HCT116 (cell line): ENCODE measurements at regions not wholly inside any gene's neighbourhood (a gene's known extent, or its start where the extent isn't known, plus 50 kb on each side); places are given as distances from the start of the nearest gene placed in this dataset.

Source experiments
- ATAC-seq: fragments of 200-7000 bp; cut with Tn5 transposase; 2 replicates; pipeline ENCODE4 v1.9.1; 2020; ENCODE audit warnings: mild to moderate bottlenecking, moderate library complexity
- BruUV-seq: library from RNA; stranded (reverse); fragments of 400-500 nt; replicated peaks from 2 replicates; lab custom pipeline; 2021; lab: Mats Ljungman, UMichigan
- CTCF ChIA-PET: fragments of 300-600 bp; sonication (Branson Sonifier 250); formaldehyde crosslinking; loops from one replicate; lab custom pipeline; 2021; ENCODE audit warnings: antibody characterized with exemption; lab: Charles Lee
- POLR2A ChIA-PET: fragments of 300-600, 350-600 bp; sonication (Branson Sonifier 250); formaldehyde crosslinking; loops from one replicate; lab custom pipeline; 2021; ENCODE audit warnings: antibody characterized with exemption; lab: Charles Lee
- RAD21 ChIA-PET, 2 experiments: fragments of 300-600 bp; sonication (Branson Sonifier 250); formaldehyde crosslinking; loops; one replicate each; lab custom pipeline; 2023; ENCODE audit warnings: low total read pairs in 2 of 2; ENCODE audit not compliant: uncharacterized antibody in 2 of 2, unreplicated experiment in 2 of 2, low non-redundant PET in 1 of 2; lab: Charles Lee
- DNase-seq: peaks from one replicate; pipeline ENCODE4 v3.0.0-alpha.2; 2010; ENCODE audit warnings: low read depth, low spot score
- H2AFZ ChIP-seq: fragments of 200-600 bp; shearing (Covaris generic), sonication (generic); 2 replicates; pipeline ENCODE4 v1.6.1; 2017; ENCODE audit warnings: low read depth, mixed run types, mixed read lengths, antibody characterized with exemption, low read length; ENCODE audit not compliant: poor library complexity, severe bottlenecking
- H3K27ac ChIP-seq: 2 replicates; pipeline ENCODE4 v1.5.1; 2012; ENCODE audit warnings: low read depth, low read length
- H3K27me3 ChIP-seq: fragments of 200-600 bp; sonication (generic); 2 replicates; pipeline ENCODE4 v1.6.1; 2016; ENCODE audit warnings: mixed run types, low read length, mixed read lengths; ENCODE audit not compliant: insufficient read depth
- H3K36me3 ChIP-seq, 2 experiments: fragments of 200-500 bp in 1 of 2; fragments of 200-600 bp in 1 of 2; sonication (Bioruptor generic) in 1 of 2; sonication (generic) in 1 of 2; 2 replicates each; pipeline versions ENCODE4 v1.5.1 to v1.6.1; 2014 to 2016; ENCODE audit warnings: low read length in 2 of 2, inconsistent platforms in 1 of 2, mixed read lengths in 1 of 2, mixed run types in 1 of 2; ENCODE audit not compliant: insufficient read depth in 2 of 2, control insufficient read depth in 1 of 2
- H3K4me1 ChIP-seq, 2 experiments: fragments of 200-600 bp in 1 of 2; sonication (generic) in 1 of 2; 2 replicates each; pipeline versions ENCODE4 v1.5.1 to v1.6.1; 2012 to 2017; ENCODE audit warnings: low read length in 2 of 2, inconsistent platforms in 1 of 2, mild to moderate bottlenecking in 1 of 2, mixed read lengths in 1 of 2, mixed run types in 1 of 2, moderate library complexity in 1 of 2; ENCODE audit not compliant: insufficient read depth in 2 of 2, control insufficient read depth in 1 of 2
- H3K4me2 ChIP-seq: fragments of 200-600 bp; sonication (generic); 2 replicates; pipeline ENCODE4 v1.6.1; 2017; ENCODE audit warnings: mixed run types, low read length, mixed read lengths
- H3K4me3 ChIP-seq, 2 experiments: fragments of 200-600 bp in 1 of 2; sonication (generic) in 1 of 2; replicated peaks in 1 of 2; 2 replicates each; pipeline ENCODE4 v1.5.1; 2011 to 2016; ENCODE audit warnings: low read length in 2 of 2, control low read depth in 1 of 2, low read depth in 1 of 2, mild to moderate bottlenecking in 1 of 2, mixed read lengths in 1 of 2, mixed run types in 1 of 2
- H3K79me2 ChIP-seq: fragments of 200-600 bp; sonication (generic); 2 replicates; pipeline ENCODE4 v1.6.1; 2017; ENCODE audit warnings: mild to moderate bottlenecking, mixed run types, low read length, moderate library complexity, mixed read lengths; ENCODE audit not compliant: insufficient read depth
- H3K9ac ChIP-seq: fragments of 200-600 bp; sonication (generic); 2 replicates; pipeline ENCODE4 v1.6.1; 2016; ENCODE audit warnings: low read length, mixed read lengths
- H3K9me2 ChIP-seq: fragments of 200-600 bp; sonication (generic), shearing (Covaris generic); 2 replicates; pipeline ENCODE4 v1.6.1; 2017; ENCODE audit warnings: mixed run types, mild to moderate bottlenecking, moderate library complexity; ENCODE audit not compliant: insufficient read depth
- H3K9me3 ChIP-seq, 2 experiments: fragments of 200-500 bp in 1 of 2; fragments of 200-600 bp in 1 of 2; sonication (Bioruptor generic) in 1 of 2; sonication (generic) in 1 of 2; 2 replicates each; pipeline ENCODE4 v1.6.1; 2014 to 2017; ENCODE audit warnings: low read length in 2 of 2, mixed read lengths in 2 of 2, inconsistent platforms in 1 of 2, low read depth in 1 of 2, mild to moderate bottlenecking in 1 of 2, mixed run types in 1 of 2, moderate library complexity in 1 of 2; ENCODE audit not compliant: control insufficient read depth in 1 of 2, insufficient read depth in 1 of 2
- H4K20me1 ChIP-seq: fragments of 200-600 bp; sonication (generic), shearing (Covaris generic); 2 replicates; pipeline ENCODE4 v1.6.1; 2017; ENCODE audit warnings: mixed run types, mild to moderate bottlenecking, moderate library complexity; ENCODE audit not compliant: insufficient read depth
- ATF3 ChIP-seq: IDR thresholded peaks from 2 replicates; pipeline ENCODE4 v1.6.1; 2012
- CBX3 ChIP-seq: IDR thresholded peaks from 2 replicates; pipeline ENCODE4 v1.6.1; 2012; ENCODE audit warnings: low read depth
- CEBPB ChIP-seq: IDR thresholded peaks from 2 replicates; pipeline ENCODE4 v1.6.1; 2012; ENCODE audit warnings: low read depth
- CTCF ChIP-seq, 3 experiments: fragments of 200-600 bp in 1 of 3; sonication (generic) in 1 of 3; IDR thresholded peaks in 2 of 3; conservative IDR thresholded peaks in 1 of 3; 2 replicates each; pipeline ENCODE4 v1.5.1; 2012 to 2017; ENCODE audit warnings: low read depth in 2 of 3, low read length in 2 of 3, antibody characterized with exemption in 1 of 3, borderline replicate concordance in 1 of 3, control low read depth in 1 of 3, mild to moderate bottlenecking in 1 of 3, mixed read lengths in 1 of 3, mixed run types in 1 of 3, moderate library complexity in 1 of 3; ENCODE audit not compliant: insufficient read depth in 1 of 3
- EGR1 ChIP-seq: IDR thresholded peaks from 2 replicates; pipeline ENCODE4 v1.6.1; 2012; ENCODE audit warnings: low read depth
- EZH2 ChIP-seq: fragments of 200-600 bp; sonication (generic); IDR thresholded peaks from 2 replicates; pipeline ENCODE4 v1.6.1; 2017; ENCODE audit warnings: antibody characterized with exemption, mixed run types
- EZH2phosphoT487 ChIP-seq: fragments of 200-600 bp; IDR thresholded peaks from 2 replicates; pipeline ENCODE4 v1.6.1; 2018; ENCODE audit warnings: antibody characterized with exemption, borderline replicate concordance
- FOSL1 ChIP-seq: IDR thresholded peaks from 2 replicates; pipeline ENCODE4 v1.6.1; 2012; ENCODE audit warnings: low read depth
- MAX ChIP-seq: IDR thresholded peaks from 2 replicates; pipeline ENCODE4 v1.6.1; 2012
- POLR2AphosphoS5 ChIP-seq: IDR thresholded peaks from 2 replicates; pipeline ENCODE4 v1.6.1; 2011; ENCODE audit warnings: mild to moderate bottlenecking, low read depth, low read length, moderate library complexity
- RAD21 ChIP-seq: IDR thresholded peaks from 2 replicates; pipeline ENCODE4 v1.6.1; 2012; ENCODE audit warnings: low read depth, mild to moderate bottlenecking
- REST ChIP-seq: IDR thresholded peaks from 2 replicates; pipeline ENCODE4 v1.6.1; 2012; ENCODE audit warnings: low read depth
- SIN3A ChIP-seq: IDR thresholded peaks from 2 replicates; pipeline ENCODE4 v1.6.1; 2012; ENCODE audit warnings: low read depth
- SP1 ChIP-seq: IDR thresholded peaks from 2 replicates; pipeline ENCODE4 v1.6.1; 2012; ENCODE audit warnings: low read depth
- SRF ChIP-seq: IDR thresholded peaks from 2 replicates; pipeline ENCODE4 v1.6.1; 2012; ENCODE audit warnings: low read depth
- TCF7L2 ChIP-seq: IDR thresholded peaks from 2 replicates; pipeline ENCODE4 v1.7.0; 2011; ENCODE audit warnings: borderline replicate concordance, inconsistent platforms; ENCODE audit not compliant: insufficient read depth, insufficient read length; ENCODE audit errors: extremely low read depth
- YY1 ChIP-seq: IDR thresholded peaks from 2 replicates; pipeline ENCODE4 v1.6.1; 2011; ENCODE audit warnings: low read length, low read depth, moderate library complexity, mild to moderate bottlenecking; ENCODE audit not compliant: insufficient replicate concordance; ENCODE audit errors: extremely low read depth
- ZBTB33 ChIP-seq: IDR thresholded peaks from 2 replicates; pipeline ENCODE4 v1.6.1; 2011; ENCODE audit warnings: mild to moderate bottlenecking, low read length, moderate library complexity; ENCODE audit not compliant: insufficient replicate concordance; ENCODE audit errors: extremely low read depth
- ZFX ChIP-seq: fragments of 450-650 bp; IDR thresholded peaks from 2 replicates; pipeline ENCODE4 v1.6.1; 2017
- ZNF274 ChIP-seq: fragments of 200-500 bp; sonication (Bioruptor generic); IDR thresholded peaks from 2 replicates; pipeline ENCODE4 v1.6.1; 2014; ENCODE audit warnings: mild to moderate bottlenecking, low read depth, low read length, inconsistent platforms
- intact Hi-C: fragments of 100-400 bp; cut with micrococcal nuclease; formaldehyde crosslinking; loops from 2 replicates; pipeline ENCODE4 v1.10.0; 2022

- Histone ChIP-seq H3K27ac (no peak overlapping the region), H3K4me1 (no peaks in the 10 kb centered on the region), H3K27me3 (no peaks in the 10 kb centered on the region), H3K36me3 (no peaks in the 10 kb centered on the region), H3K4me2 (no peak overlapping the region), H3K9me3 (peaks cover 14 to 23% of the 10 kb centered on the region in 2 experiments; a peak in 2 of 4 replicates), H2AFZ (no peak overlapping the region), H3K9me2 (no peaks in the 10 kb centered on the region), H4K20me1 (no peaks in the 10 kb centered on the region), H3K9ac (no peak overlapping the region), H3K79me2 (no peaks in the 10 kb centered on the region), H3K4me3 (no peak overlapping the region)
- no peak for DNase-seq
- BruUV-seq, result no TSS peak
- ChIA-PET POLR2A (no interaction called here), RAD21 (no interaction called here), CTCF (no interaction called here)
- no peak for TF ChIP-seq CEBPB
- TF ChIP-seq YY1, result no peak
- TF ChIP-seq SIN3A, result no peak
- no peak for TF ChIP-seq POLR2AphosphoS5
- no peak for TF ChIP-seq ZFX
- no peak for TF ChIP-seq EZH2
- TF ChIP-seq FOSL1, result no peak
- TF ChIP-seq MAX, result no peak
- no peak for TF ChIP-seq SP1
- no peak for TF ChIP-seq EGR1
- TF ChIP-seq ATF3, result no peak
- no peak for TF ChIP-seq REST
- TF ChIP-seq CTCF (IDR thresholded peaks at IDR 0.05 in 2 of 3, conservative IDR thresholded peaks at IDR 0.05 in 1 of 3; ENCODE audit: borderline replicate concordance in 1 of 3, insufficient read depth in 1 of 3, low read depth in 2 of 3, low read length in 2 of 3), result no peak
- no peak for TF ChIP-seq CBX3
- no peak for TF ChIP-seq EZH2phosphoT487
- no peak for TF ChIP-seq TCF7L2
- TF ChIP-seq RAD21, result no peak
- no peak for TF ChIP-seq SRF
- TF ChIP-seq ZNF274, result no peak
- no peak for TF ChIP-seq ZBTB33
- intact Hi-C loops, result no loop called here
- ATAC-seq, result no peak
These were observed 614.4 kb downstream of the CDH11 start for GRCh38 chr16:64507240-64508024.
